Ascending aorta (tissue), 2 donors: ENCODE measurements at regions not wholly inside any gene's neighbourhood (a gene's known extent, or its start where the extent isn't known, plus 50 kb on each side); places are given as distances from the start of the nearest gene placed in this dataset.

Source experiments
- DNase-seq, 2 donors: peaks; one replicate each; pipeline ENCODE4 v3.0.0-alpha.2; 2019; ENCODE audit warnings: low spot score in 2 of 2
- H3K27ac ChIP-seq, 2 donors: fragments of 200-600 bp; sonication (generic); one replicate each; pipeline ENCODE4 v1.5.1; 2016 to 2017; ENCODE audit warnings: mild to moderate bottlenecking in 1 of 2
- H3K27me3 ChIP-seq: fragments of 200-600 bp; sonication (generic); one replicate; pipeline ENCODE4 v1.5.1; 2017
- H3K36me3 ChIP-seq, 2 donors: fragments of 200-600 bp; sonication (generic); one replicate each; pipeline ENCODE4 v1.5.1; 2016
- H3K4me1 ChIP-seq, 2 donors: fragments of 200-600 bp; sonication (generic); one replicate each; pipeline ENCODE4 v1.5.1; 2016 to 2017; ENCODE audit warnings: mild to moderate bottlenecking in 1 of 2
- H3K4me3 ChIP-seq, 2 donors: fragments of 200-600 bp; sonication (generic); one replicate each; pipeline ENCODE4 v1.5.1; 2016 to 2017; ENCODE audit warnings: mild to moderate bottlenecking in 1 of 2
- H3K9me3 ChIP-seq, 2 donors: fragments of 200-600 bp; sonication (generic); one replicate each; pipeline ENCODE4 v1.5.1; 2016
- CTCF ChIP-seq, 3 experiments: fragments of 200-600 bp in 2 of 3; fragments of 450-650 bp in 1 of 3; sonication (generic) in 2 of 3; IDR thresholded peaks; one replicate each; pipeline ENCODE4 v1.5.1; 2016 to 2019; ENCODE audit warnings: antibody characterized with exemption in 3 of 3, mild to moderate bottlenecking in 1 of 3, moderate library complexity in 1 of 3
- intact Hi-C: fragments of 100-400 bp; cut with DNase I; formaldehyde crosslinking; loops from one replicate; pipeline ENCODE4 v1.15.1; 2023

DNA sequence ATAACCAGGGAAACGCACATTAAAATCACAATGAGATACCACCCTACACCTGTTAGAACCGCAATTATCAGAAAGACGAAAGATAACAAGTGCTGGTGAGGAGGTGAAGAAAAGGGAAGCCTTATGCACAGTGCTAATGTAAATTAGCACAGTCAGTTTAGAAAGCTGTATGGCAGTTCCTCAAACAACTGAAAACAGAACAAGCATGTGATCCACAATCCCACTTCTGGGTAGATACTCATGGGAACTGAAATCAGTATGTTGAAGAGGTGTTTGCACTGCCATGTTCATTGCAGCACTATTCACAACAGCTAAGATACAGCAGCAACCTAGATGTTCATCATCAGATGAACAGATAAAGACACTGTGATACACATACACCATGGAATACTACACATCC is 75.0 kb upstream of the CCND1 start:
- intact Hi-C loops, result no loop called here
- H3K27ac ChIP-seq, result no peak overlapping the region
- H3K27me3 ChIP-seq, result no peaks in the 10 kb centered on the region
- H3K4me3 ChIP-seq, result no peak overlapping the region
- peaks cover 0 to 1% of the 10 kb centered on the region in 2 donors for H3K9me3 ChIP-seq
- no peaks in the 10 kb centered on the region for H3K4me1 ChIP-seq
- no peaks in the 10 kb centered on the region for H3K36me3 ChIP-seq
- TF ChIP-seq CTCF (IDR thresholded peaks at IDR 0.05), result no peak
- DNase-seq, result no peak

DNA sequence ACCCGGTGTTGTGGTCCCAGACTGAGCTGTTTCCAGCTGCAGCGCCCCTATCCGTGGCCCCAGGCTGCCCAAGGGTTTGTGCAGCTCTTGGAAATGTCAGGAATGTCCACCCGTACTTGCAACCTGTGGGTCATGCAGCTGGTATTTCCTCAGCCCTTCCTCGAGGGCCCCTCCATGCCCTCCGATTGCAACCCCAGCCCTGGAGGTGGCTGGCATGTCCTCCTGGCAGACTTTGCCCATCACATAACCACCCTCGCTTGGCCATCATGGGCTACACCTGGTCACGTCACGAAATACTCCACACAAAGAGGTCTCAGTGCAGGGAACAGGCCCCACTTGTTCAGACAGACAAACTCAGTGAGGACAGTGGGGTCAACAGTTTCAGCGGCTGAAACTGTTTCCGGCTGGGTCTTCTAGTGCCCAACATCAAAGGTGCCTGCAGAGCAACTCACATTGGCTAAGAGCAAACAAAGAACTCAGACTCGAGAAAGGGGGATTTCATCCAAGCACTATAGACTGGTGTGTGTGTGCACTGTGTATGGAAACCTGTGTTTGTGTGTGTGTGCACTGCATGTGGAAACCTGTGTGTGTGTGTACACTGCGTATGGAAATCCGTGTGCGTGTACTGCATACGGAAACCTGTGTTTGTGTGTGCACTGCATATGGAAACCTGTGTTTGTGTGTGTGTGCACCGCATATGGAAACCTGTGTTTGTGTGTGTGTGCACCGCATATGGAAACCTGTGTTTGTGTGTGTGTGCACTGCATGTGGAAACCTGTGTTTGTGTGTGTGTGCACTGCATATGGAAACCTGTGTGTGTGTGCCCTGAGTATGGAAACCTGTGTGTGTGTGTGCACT is 72.8 kb upstream of the CCND1 start:
- Histone ChIP-seq H3K4me3 (no peak overlapping the region), H3K4me1 (no peaks in the 10 kb centered on the region), H3K9me3 (no peaks in the 10 kb centered on the region), H3K27ac (no peak overlapping the region), H3K36me3 (no peaks in the 10 kb centered on the region), H3K27me3 (no peaks in the 10 kb centered on the region)
- DNase-seq, result no peak
- no peak for TF ChIP-seq CTCF (IDR thresholded peaks at IDR 0.05)
- intact Hi-C loops, result no loop called here

DNA sequence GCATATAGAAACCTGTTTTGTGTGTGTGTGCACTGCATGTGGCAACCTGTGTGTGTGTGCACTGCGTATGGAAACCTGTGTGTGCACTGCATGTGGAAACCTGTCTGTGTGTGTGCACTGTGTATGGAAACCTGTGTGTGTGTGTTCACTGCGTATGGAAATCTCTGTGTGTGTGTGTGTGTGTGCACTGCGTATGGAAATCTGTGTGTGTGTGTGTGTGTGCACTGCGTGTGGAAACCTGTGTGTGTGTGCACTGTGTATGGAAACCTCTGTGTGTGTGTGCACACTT is 72.2 kb upstream of the CCND1 start:
- Histone ChIP-seq H3K27me3 (no peaks in the 10 kb centered on the region), H3K9me3 (no peaks in the 10 kb centered on the region), H3K27ac (no peak overlapping the region), H3K4me1 (no peaks in the 10 kb centered on the region), H3K4me3 (no peak overlapping the region), H3K36me3 (no peaks in the 10 kb centered on the region)
- no peak for TF ChIP-seq CTCF (IDR thresholded peaks at IDR 0.05)
- no peak for DNase-seq
- intact Hi-C loops, result no loop called here

DNA sequence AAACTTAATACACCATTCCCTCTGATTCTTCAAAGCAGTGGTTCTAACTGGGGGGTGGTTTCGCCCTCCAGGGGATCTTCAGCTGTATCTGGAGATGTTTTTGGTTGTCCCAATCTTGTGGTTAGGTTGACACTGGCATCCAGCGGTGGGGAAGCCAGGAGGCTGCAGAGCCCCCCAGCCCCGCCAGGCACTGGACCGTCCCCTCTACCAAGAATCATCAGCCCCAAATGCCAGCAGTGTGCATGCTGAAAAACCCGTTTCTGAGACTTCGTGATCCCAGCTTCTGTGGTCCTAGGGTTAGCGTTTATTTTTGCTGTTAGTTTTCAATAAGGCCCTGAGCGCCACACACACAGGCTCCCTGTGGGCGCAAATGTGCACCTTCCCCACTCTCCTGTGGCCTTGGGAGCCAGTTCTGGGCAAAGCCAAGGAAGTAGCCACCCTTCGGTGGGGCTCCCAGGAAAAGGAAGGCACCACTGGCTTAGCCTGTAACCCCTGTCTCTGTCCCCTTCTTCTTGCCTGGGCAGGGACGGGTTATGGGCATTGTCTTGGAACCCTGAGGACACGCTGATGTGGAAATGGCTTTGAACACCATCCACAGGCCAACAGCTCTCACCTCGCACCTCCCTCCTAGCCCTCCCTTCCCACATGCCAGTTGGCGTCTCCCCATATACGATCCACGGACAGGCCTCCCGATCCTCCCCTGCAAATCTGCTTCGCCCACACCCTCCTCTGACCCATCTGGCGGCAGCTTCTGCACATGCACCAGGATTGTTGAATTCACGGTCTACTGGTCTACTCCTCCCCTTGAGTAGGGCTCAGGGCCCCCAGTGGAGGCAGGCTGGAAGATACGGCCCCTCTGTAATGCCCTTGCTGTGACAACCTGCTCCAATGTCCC is 71.4 kb upstream of the CCND1 start:
- no peak overlapping the region for H3K4me3 ChIP-seq
- intact Hi-C loops, result no loop called here
- H3K27me3 ChIP-seq, result no peaks in the 10 kb centered on the region
- H3K27ac ChIP-seq, result no peak overlapping the region
- no peaks in the 10 kb centered on the region for H3K9me3 ChIP-seq
- DNase-seq, result no peak
- H3K4me1 ChIP-seq, result no peaks in the 10 kb centered on the region
- no peaks in the 10 kb centered on the region for H3K36me3 ChIP-seq
- no peak for TF ChIP-seq CTCF (IDR thresholded peaks at IDR 0.05)

GRCh38 chr11:69572233-69572860 is 68.6 kb upstream of the CCND1 start:
- Histone ChIP-seq H3K36me3 (no peaks in the 10 kb centered on the region), H3K4me1 (no peaks in the 10 kb centered on the region), H3K4me3 (no peak overlapping the region), H3K27ac (no peak overlapping the region), H3K27me3 (no peaks in the 10 kb centered on the region), H3K9me3 (no peaks in the 10 kb centered on the region)
- no peak for TF ChIP-seq CTCF (IDR thresholded peaks at IDR 0.05)
- intact Hi-C loops, result no loop called here
- DNase-seq, result no peak
